ENCODE measurements at regions not wholly inside any gene's neighbourhood (a gene's known extent, or its start where the extent isn't known, plus 50 kb on each side); places are given as distances from the start of the nearest gene placed in this dataset.

DNA sequence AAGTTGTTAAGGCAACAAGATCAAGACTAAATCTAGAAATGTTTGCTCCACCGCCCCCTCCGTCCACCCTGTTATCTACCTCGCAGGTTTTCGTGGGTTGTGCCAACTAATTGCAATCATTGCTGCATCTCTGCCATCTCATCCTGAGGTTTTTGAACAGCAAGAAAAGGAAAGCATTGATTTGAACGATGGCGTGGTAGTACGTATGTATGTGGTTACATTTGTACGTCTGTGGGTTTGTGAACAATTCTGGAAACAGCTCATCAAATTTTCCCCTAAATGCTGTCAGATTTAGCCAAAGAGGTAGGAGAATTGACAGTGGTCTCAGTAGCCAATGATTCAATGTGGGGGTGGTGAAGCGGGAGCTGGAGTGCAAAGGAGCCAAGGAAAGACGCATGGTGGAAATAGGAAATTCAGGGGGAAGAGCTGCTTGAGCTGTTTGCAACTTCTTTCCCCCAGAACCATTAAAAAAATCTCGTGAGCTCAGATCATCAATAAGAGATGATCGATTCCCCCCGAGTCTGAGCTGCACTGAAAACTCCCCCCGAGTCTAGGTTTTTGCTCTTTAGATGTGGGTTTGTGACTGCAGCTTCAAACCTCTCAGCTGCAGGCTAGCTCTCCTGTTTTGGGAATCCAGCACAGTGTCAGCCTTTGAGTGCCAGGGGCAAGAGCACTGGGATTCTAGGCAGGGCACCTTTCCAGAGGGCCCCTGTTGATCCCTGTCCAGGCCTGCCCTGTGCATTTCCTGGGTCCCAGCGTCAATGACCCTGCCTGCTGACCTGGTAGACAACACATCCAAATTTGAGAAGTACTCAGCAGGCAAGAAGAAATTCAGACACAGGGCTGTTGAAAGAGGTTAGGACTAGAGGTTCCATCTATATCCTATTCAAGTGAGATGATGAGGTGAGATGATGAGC lies 72.6 kb upstream of the LY86 start:
- TF ChIP-seq POLR2A (IDR thresholded peaks at IDR 0.05): no peak
- TF ChIP-seq, protein P1, sequence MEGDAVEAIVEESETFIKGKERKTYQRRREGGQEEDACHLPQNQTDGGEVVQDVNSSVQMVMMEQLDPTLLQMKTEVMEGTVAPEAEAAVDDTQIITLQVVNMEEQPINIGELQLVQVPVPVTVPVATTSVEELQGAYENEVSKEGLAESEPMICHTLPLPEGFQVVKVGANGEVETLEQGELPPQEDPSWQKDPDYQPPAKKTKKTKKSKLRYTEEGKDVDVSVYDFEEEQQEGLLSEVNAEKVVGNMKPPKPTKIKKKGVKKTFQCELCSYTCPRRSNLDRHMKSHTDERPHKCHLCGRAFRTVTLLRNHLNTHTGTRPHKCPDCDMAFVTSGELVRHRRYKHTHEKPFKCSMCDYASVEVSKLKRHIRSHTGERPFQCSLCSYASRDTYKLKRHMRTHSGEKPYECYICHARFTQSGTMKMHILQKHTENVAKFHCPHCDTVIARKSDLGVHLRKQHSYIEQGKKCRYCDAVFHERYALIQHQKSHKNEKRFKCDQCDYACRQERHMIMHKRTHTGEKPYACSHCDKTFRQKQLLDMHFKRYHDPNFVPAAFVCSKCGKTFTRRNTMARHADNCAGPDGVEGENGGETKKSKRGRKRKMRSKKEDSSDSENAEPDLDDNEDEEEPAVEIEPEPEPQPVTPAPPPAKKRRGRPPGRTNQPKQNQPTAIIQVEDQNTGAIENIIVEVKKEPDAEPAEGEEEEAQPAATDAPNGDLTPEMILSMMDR (IDR thresholded peaks at IDR 0.05): no peak
- no peak for TF ChIP-seq EP300 (IDR thresholded peaks at IDR 0.05)
- TF ChIP-seq POLR2AphosphoS5 (IDR thresholded peaks at IDR 0.05): no peak
- peaks cover 14% of the 10 kb centered on the region for H3K4me1 ChIP-seq
- H3K36me3 ChIP-seq: no peaks in the 10 kb centered on the region
- no peak overlapping the region for H3K4me3 ChIP-seq
- peaks cover 11% of the 10 kb centered on the region for H3K27me3 ChIP-seq
- no peaks in the 10 kb centered on the region for H3K9me3 ChIP-seq
- no peak for DNase-seq (ENCODE audit: low spot score in 2 of 2)
- no peak overlapping the region for H3K27ac ChIP-seq
- WGBS: 80% methylated on average over 15 of the region's 15 CpGs

DNA sequence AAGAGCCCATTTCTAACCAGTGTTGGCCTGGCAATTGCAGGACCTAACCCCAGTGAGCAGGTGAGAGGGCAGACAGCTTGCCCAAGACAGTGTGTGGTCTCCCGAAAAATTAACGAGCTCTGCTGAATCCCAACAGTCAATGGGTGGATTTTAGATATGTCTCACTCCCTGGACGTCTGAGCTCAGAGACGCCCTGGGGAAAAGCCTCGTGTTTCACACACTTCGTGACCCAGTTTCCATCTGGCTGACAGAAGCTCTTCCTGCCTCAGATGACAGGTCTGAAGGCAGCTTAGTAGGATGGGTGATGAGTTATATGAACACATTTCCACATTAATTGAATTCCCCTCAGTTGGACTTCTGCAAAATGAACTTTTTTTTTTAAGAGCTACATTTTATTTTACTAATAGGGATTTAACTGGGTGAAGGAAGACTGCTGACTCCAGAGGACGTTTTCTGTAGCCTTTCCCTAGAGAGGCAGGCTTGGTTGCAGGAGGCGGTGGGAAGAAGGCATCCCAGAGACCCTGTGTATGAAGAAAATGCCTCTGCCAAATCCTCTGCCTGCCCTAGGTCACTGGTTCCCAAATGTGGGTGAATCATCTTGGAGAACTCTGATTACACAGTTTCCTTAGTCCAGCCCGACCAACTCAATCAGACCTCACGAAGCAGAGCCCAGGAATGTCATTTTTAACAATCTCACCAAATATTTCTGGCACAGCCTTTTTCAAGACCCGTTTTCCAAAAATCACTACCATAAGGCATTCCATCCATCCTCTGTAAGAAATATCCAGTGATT lies 71.7 kb upstream of the LY86 start:
- Histone ChIP-seq H3K4me1 (peaks cover 14% of the 10 kb centered on the region), H3K27me3 (peaks cover 15% of the 10 kb centered on the region), H3K36me3 (no peaks in the 10 kb centered on the region), H3K27ac (peak overlapping the region; percentile 60), H3K4me3 (no peak overlapping the region), H3K9me3 (no peaks in the 10 kb centered on the region)
- no peak for TF ChIP-seq POLR2A (IDR thresholded peaks at IDR 0.05)
- no peak for TF ChIP-seq EP300 (IDR thresholded peaks at IDR 0.05)
- TF ChIP-seq, protein P1 (IDR thresholded peaks at IDR 0.05): no peak
- TF ChIP-seq POLR2AphosphoS5 (IDR thresholded peaks at IDR 0.05): no peak
- 44% methylated on average over 11 of the region's 11 CpGs for WGBS
- no peak for DNase-seq (ENCODE audit: low spot score in 2 of 2)

DNA sequence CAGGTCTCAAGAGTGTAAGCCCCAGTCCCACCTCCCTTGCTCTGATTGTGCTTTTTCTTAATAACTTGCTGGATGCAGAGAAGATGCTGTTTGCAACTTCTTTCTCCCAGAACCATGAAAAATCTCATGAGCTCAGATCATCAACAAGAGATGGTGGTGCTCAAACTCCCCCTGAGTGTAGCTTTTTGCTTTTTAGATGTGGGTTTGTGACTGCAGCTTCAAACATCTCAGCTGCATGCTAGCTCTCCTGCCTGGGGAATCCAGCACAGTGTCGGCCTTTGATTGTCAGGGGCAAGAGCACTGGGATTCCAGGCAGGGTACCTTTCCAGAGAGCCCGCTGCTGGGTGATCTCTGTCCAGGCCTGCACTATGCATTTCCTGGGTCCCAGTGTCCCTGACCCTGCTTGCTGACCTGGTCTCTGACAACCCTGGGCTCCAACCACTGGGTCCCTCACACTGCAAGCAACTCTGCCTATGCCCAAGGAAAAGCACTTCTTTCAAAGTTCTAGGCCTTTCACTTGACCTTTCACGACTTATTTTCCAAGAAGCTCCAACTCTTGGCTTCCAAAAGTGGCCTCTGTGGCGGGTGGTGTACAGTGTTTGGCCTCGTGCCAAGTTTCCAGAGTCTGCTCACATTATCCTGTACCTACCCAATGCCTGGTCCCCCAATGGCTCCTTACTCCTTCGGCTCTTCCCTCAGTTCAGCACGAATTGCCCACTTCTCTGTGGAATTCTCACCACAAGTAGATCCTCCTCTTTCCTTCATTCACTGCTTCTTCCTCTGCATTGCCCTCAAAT lies 69.7 kb upstream of the LY86 start:
- Histone ChIP-seq H3K27ac (no peak overlapping the region), H3K27me3 (peaks cover 19% of the 10 kb centered on the region), H3K4me3 (no peak overlapping the region), H3K4me1 (peaks cover 14% of the 10 kb centered on the region), H3K36me3 (no peaks in the 10 kb centered on the region), H3K9me3 (no peaks in the 10 kb centered on the region)
- WGBS: 42% methylated on average over 7 of the region's 7 CpGs
- TF ChIP-seq, protein P1 (IDR thresholded peaks at IDR 0.05): no peak
- DNase-seq (ENCODE audit: low spot score in 2 of 2): no peak

DNA sequence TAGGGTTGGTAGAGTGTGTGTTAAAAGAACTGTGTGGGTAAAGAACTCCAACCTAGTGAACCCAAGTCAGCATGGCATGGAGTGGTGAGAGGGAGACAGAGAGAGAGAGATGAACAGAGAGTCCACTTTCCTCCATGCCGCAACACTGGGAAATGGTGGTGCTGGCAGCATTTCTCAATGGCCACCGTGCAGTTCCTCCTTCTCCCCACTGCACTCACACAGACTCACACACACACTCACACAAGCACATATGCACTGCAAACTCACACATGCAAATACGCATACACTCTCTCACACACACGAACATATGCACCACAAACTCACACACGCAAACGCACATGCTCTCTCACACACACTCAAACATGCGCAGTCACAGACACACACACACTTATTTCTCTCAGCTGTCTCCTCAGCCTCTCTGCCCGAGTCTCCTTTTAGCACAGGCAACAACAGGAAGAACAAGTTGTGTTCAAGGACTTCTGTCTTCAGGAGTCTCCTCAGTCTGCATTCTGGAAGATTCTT lies 66.5 kb upstream of the LY86 start:
- Histone ChIP-seq H3K27me3 (peaks cover 13% of the 10 kb centered on the region), H3K4me3 (no peak overlapping the region), H3K27ac (no peak overlapping the region), H3K4me1 (peaks cover 8% of the 10 kb centered on the region), H3K36me3 (no peaks in the 10 kb centered on the region), H3K9me3 (no peaks in the 10 kb centered on the region)
- TF ChIP-seq EP300 (IDR thresholded peaks at IDR 0.05) (no peak), POLR2AphosphoS5 (IDR thresholded peaks at IDR 0.05) (no peak), POLR2A (IDR thresholded peaks at IDR 0.05) (no peak)
- TF ChIP-seq, protein P1 (IDR thresholded peaks at IDR 0.05): no peak
- 83% methylated on average over 8 of the region's 8 CpGs for WGBS
- no peak for DNase-seq (ENCODE audit: low spot score in 2 of 2)
